ENCODE measurements at regions not wholly inside any gene's neighbourhood (a gene's known extent, or its start where the extent isn't known, plus 50 kb on each side); places are given as distances from the start of the nearest gene placed in this dataset.

- TF ChIP-seq CTCF (conservative IDR thresholded peaks at IDR 0.05; ENCODE audit: low read length) (no peak), EZH2phosphoT487 (IDR thresholded peaks at IDR 0.05; ENCODE audit: borderline replicate concordance) (no peak)
Measured at GRCh38 chr2:34747643-34748042, 1148.5 kb upstream of the FAM98A start.
